ENCODE measurements at regions not wholly inside any gene's neighbourhood (a gene's known extent, or its start where the extent isn't known, plus 50 kb on each side); places are given as distances from the start of the nearest gene placed in this dataset.

GRCh38 chr5:88374391-88374790, 105.7 kb upstream of the TMEM161B start:
- DNase-seq: no peak
- TF ChIP-seq EP300 (IDR thresholded peaks at IDR 0.05): no peak
- TF ChIP-seq CTCF (IDR thresholded peaks at IDR 0.05): no peak
- no peak for TF ChIP-seq POLR2AphosphoS5 (IDR thresholded peaks at IDR 0.05)
- TF ChIP-seq POLR2A (IDR thresholded peaks at IDR 0.05): no peak
- intact Hi-C loops (cut with DNase I): no loop called here
- Histone ChIP-seq H3K27me3 (no peaks in the 10 kb centered on the region), H3K4me3 (no peak overlapping the region), H3K27ac (no peak overlapping the region), H3K36me3 (no peaks in the 10 kb centered on the region), H3K4me1 (no peaks in the 10 kb centered on the region), H3K9me3 (no peaks in the 10 kb centered on the region)
- 96% methylated on average over 2 of the region's 2 CpGs for WGBS, 2 donors

DNA sequence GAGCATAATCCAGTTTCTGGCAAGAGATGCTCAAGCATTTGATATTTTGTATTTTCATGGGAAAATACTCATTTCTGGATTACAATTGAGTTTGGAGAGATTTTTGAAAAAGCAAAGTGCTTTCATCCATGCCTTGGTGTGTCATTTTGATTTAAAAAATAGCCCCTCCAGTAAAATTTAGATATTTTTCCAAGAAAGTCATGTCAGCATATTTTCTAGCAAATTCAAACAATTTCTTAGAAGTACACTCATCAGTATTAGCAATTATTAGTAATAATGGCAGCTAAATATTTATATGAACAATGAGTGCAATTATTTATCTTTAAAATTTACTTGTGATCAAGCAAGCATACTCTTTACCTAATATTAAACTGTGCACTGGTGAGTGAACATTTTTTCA, 102.2 kb upstream of the TMEM161B start:
- Histone ChIP-seq H3K36me3 (no peaks in the 10 kb centered on the region), H3K27me3 (no peaks in the 10 kb centered on the region), H3K4me3 (no peak overlapping the region), H3K9me3 (no peaks in the 10 kb centered on the region), H3K27ac (no peak overlapping the region), H3K4me1 (no peaks in the 10 kb centered on the region)
- intact Hi-C loops (cut with DNase I): no loop called here
- TF ChIP-seq POLR2A (IDR thresholded peaks at IDR 0.05) (no peak), EP300 (IDR thresholded peaks at IDR 0.05) (no peak), CTCF (IDR thresholded peaks at IDR 0.05) (no peak), POLR2AphosphoS5 (IDR thresholded peaks at IDR 0.05) (no peak)
- no peak for DNase-seq

DNA sequence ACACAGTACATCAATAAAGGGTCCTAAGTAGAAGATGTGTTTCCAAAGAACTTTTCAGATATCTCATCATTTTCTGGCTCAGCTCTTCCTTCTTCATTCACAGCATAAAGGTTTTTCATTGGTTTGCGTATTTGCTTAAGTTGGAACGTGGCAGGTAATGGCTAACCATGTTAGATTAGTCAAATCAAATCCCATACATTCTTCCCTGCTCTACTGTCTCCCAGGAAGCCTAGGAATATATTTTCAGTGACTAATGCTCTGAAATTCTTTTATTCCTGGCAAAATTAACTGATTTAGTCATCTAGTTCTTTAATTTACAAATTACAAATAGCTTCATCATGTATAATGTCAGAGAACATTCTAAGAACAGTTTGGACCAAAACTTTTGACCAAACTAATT, 99.6 kb upstream of the TMEM161B start:
- no peaks in the 10 kb centered on the region for H3K4me1 ChIP-seq
- no peak for TF ChIP-seq POLR2A (IDR thresholded peaks at IDR 0.05)
- TF ChIP-seq POLR2AphosphoS5 (IDR thresholded peaks at IDR 0.05): no peak
- no peak for TF ChIP-seq EP300 (IDR thresholded peaks at IDR 0.05)
- TF ChIP-seq CTCF (IDR thresholded peaks at IDR 0.05): no peak
- intact Hi-C loops (cut with DNase I): no loop called here
- H3K9me3 ChIP-seq: no peaks in the 10 kb centered on the region
- no peak overlapping the region for H3K27ac ChIP-seq
- H3K4me3 ChIP-seq: no peak overlapping the region
- no peak for DNase-seq
- no peaks in the 10 kb centered on the region for H3K27me3 ChIP-seq
- WGBS, 2 donors: 82 to 86% methylated on average over 2 of the region's 2 CpGs
- H3K36me3 ChIP-seq: no peaks in the 10 kb centered on the region

DNA sequence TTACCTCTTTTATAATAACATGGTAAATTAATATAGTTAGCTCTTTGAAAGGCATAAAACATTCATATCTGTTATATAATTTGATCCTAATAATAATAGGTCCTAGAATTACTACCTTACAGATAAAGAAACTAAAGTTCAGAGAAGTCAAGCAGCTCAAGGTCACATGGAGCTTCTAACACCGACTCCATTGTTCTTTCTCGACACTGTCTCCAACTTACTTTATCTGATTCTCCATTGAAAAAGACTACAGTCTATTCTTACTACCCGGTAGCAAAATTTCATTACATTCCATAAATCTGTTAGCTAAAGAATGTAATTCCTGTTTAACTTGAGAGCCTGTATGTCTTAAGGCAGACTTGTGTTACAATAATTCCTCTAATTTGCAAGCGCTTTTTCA, 96.3 kb upstream of the TMEM161B start:
- TF ChIP-seq POLR2A (IDR thresholded peaks at IDR 0.05) (no peak), CTCF (IDR thresholded peaks at IDR 0.05) (no peak), EP300 (IDR thresholded peaks at IDR 0.05) (no peak), POLR2AphosphoS5 (IDR thresholded peaks at IDR 0.05) (no peak)
- Histone ChIP-seq H3K9me3 (no peaks in the 10 kb centered on the region), H3K4me3 (no peak overlapping the region), H3K27me3 (no peaks in the 10 kb centered on the region), H3K36me3 (no peaks in the 10 kb centered on the region), H3K4me1 (no peaks in the 10 kb centered on the region), H3K27ac (no peak overlapping the region)
- DNase-seq: no peak
- intact Hi-C loops (cut with DNase I): no loop called here
- WGBS, 2 donors: 49 to 61% methylated on average over 4 of the region's 4 CpGs

DNA sequence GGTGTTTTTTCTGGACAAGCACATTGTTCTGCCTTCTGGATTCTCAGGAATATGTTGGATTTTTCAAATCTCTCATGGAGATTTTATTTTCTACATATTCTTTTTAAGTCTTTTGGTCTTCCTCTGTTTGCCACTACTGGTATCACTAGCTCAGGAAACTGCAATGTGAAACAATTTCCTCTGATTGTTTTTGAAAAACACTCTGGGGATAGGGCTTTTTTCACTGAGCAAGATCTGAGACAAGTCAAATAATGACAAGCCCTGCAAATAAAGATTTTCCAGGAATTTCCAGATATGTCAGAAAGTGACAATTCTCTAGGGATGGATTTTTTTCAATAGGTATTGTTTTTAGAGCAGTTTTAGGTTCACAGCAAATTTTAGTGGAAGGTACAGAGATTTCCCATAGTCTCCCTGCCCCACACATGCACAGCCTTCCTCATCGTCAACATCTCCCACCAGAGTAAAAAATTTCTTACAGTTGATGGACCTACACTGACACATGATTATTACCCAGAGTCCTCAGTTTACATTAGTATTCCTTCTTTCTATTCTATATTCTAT, 86.9 kb upstream of the TMEM161B start:
- DNase-seq: no peak
- 64 to 98% methylated on average over 1 of the region's 1 CpG for WGBS, 2 donors
- TF ChIP-seq POLR2AphosphoS5 (IDR thresholded peaks at IDR 0.05): no peak
- TF ChIP-seq POLR2A (IDR thresholded peaks at IDR 0.05): no peak
- no peak for TF ChIP-seq EP300 (IDR thresholded peaks at IDR 0.05)
- TF ChIP-seq CTCF (IDR thresholded peaks at IDR 0.05): no peak
- Histone ChIP-seq H3K4me1 (no peaks in the 10 kb centered on the region), H3K27me3 (no peaks in the 10 kb centered on the region), H3K9me3 (no peaks in the 10 kb centered on the region), H3K27ac (no peak overlapping the region), H3K36me3 (no peaks in the 10 kb centered on the region), H3K4me3 (no peak overlapping the region)
- intact Hi-C loops (cut with DNase I): no loop called here

Data from sigmoid colon (tissue), 6 donors.